SK-N-SH treated with all-trans-retinoic acid at 6 μM for 48 hours (cell line): ENCODE measurements at regions not wholly inside any gene's neighbourhood (a gene's known extent, or its start where the extent isn't known, plus 50 kb on each side); places are given as distances from the start of the nearest gene placed in this dataset.

Source experiments
- ARNTL ChIP-seq: fragments of 450-650 bp; formaldehyde crosslinking; IDR thresholded peaks from 2 replicates; pipeline ENCODE4 v1.5.0; 2020; ENCODE audit warnings: low read depth, mild to moderate bottlenecking, moderate library complexity, borderline replicate concordance
- ESRRG ChIP-seq: fragments of 250-450 bp; sonication (Bioruptor Pico); IDR thresholded peaks from 2 replicates; pipeline ENCODE4 v1.6.1; 2021; ENCODE audit warnings: mild to moderate bottlenecking
- GLIS3 ChIP-seq: fragments of 250-450 bp; sonication (Bioruptor Pico); IDR thresholded peaks from 2 replicates; pipeline ENCODE4 v1.5.0; 2020; ENCODE audit warnings: mild to moderate bottlenecking, moderate library complexity
- PPARA ChIP-seq: fragments of 250-450 bp; sonication (Bioruptor Pico); IDR thresholded peaks from 2 replicates; pipeline ENCODE4 v1.5.0; 2020; ENCODE audit warnings: mild to moderate bottlenecking, borderline replicate concordance
- RARB ChIP-seq: fragments of 250-450 bp; sonication (Bioruptor Pico); IDR thresholded peaks from 2 replicates; pipeline ENCODE4 v1.8.0; 2021; ENCODE audit warnings: mild to moderate bottlenecking, moderate library complexity
- TOX ChIP-seq: fragments of 250-450 bp; sonication (Bioruptor Pico); IDR thresholded peaks from 2 replicates; pipeline ENCODE4 v1.8.0; 2021; ENCODE audit warnings: mild to moderate bottlenecking, moderate library complexity, borderline replicate concordance
- ZFP3 ChIP-seq: fragments of 250-450 bp; sonication (Bioruptor Pico); IDR thresholded peaks from 2 replicates; pipeline ENCODE4 v1.5.0; 2020; ENCODE audit warnings: mild to moderate bottlenecking, moderate library complexity
- ZFP30 ChIP-seq: fragments of 450-650 bp; formaldehyde crosslinking; IDR thresholded peaks from 2 replicates; pipeline ENCODE4 v1.5.0; 2022; ENCODE audit warnings: mild to moderate bottlenecking, moderate library complexity
- TF ChIP-seq, protein P1 (sequence below): fragments of 250-450 bp; sonication (Bioruptor Pico); IDR thresholded peaks from 2 replicates; pipeline ENCODE4 v1.8.0; 2020; ENCODE audit warnings: mild to moderate bottlenecking, moderate library complexity, borderline replicate concordance
- TF ChIP-seq, protein P2 (sequence below): fragments of 250-450 bp; sonication (Bioruptor Pico); IDR thresholded peaks from 2 replicates; pipeline ENCODE4 v1.5.0; 2020; ENCODE audit warnings: mild to moderate bottlenecking, moderate library complexity
- TF ChIP-seq, protein P3 (sequence below): fragments of 250-450 bp; sonication (Bioruptor Pico); IDR thresholded peaks from 2 replicates; pipeline ENCODE4 v1.8.0; 2021; ENCODE audit warnings: low read depth, mild to moderate bottlenecking, moderate library complexity, borderline replicate concordance

DNA sequence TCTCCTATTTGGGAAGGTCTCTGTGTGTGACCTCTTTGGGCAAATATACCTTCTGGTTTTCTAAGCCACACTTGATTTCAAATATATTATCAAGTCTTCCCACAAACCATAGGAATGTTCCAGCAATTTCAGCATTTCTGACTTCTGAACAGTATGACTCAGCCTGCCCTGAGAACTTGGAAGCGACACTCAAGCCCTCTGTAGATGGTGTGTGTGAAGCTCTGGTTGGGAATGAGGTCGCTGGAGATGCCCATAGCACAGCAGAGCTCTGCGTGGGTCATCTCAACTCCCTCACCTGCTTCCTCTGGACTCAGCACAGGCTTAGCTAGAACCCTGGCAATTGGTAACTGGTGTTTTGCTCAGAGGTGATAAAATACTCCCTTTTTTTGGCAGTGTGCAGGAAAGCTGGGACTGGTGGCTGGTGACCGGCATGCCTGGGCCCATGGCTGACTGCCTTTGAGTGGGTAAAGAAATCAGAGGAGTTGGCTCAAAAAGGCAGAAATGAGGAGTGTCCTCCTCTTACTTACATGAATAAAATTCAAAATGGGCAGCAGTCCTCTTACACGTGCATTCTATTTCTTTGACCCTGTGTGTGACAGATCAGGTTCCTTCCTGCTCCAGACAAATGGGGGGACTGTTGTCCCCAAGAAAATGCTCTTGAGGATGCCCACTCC is 87.5 kb upstream of the NRP1 start:
- TF ChIP-seq ESRRG (CRISPR knock-in tag) (no peak), ZFP30 (CRISPR knock-in tag) (no peak), ZFP3 (no peak), RARB (no peak), PPARA (CRISPR knock-in tag) (no peak), GLIS3 (CRISPR knock-in tag) (no peak), ARNTL (no peak), TOX (CRISPR knock-in tag) (no peak)
- TF ChIP-seq, protein P1, sequence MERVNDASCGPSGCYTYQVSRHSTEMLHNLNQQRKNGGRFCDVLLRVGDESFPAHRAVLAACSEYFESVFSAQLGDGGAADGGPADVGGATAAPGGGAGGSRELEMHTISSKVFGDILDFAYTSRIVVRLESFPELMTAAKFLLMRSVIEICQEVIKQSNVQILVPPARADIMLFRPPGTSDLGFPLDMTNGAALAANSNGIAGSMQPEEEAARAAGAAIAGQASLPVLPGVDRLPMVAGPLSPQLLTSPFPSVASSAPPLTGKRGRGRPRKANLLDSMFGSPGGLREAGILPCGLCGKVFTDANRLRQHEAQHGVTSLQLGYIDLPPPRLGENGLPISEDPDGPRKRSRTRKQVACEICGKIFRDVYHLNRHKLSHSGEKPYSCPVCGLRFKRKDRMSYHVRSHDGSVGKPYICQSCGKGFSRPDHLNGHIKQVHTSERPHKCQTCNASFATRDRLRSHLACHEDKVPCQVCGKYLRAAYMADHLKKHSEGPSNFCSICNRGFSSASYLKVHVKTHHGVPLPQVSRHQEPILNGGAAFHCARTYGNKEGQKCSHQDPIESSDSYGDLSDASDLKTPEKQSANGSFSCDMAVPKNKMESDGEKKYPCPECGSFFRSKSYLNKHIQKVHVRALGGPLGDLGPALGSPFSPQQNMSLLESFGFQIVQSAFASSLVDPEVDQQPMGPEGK (CRISPR knock-in tag): no peak
- TF ChIP-seq, protein P2, sequence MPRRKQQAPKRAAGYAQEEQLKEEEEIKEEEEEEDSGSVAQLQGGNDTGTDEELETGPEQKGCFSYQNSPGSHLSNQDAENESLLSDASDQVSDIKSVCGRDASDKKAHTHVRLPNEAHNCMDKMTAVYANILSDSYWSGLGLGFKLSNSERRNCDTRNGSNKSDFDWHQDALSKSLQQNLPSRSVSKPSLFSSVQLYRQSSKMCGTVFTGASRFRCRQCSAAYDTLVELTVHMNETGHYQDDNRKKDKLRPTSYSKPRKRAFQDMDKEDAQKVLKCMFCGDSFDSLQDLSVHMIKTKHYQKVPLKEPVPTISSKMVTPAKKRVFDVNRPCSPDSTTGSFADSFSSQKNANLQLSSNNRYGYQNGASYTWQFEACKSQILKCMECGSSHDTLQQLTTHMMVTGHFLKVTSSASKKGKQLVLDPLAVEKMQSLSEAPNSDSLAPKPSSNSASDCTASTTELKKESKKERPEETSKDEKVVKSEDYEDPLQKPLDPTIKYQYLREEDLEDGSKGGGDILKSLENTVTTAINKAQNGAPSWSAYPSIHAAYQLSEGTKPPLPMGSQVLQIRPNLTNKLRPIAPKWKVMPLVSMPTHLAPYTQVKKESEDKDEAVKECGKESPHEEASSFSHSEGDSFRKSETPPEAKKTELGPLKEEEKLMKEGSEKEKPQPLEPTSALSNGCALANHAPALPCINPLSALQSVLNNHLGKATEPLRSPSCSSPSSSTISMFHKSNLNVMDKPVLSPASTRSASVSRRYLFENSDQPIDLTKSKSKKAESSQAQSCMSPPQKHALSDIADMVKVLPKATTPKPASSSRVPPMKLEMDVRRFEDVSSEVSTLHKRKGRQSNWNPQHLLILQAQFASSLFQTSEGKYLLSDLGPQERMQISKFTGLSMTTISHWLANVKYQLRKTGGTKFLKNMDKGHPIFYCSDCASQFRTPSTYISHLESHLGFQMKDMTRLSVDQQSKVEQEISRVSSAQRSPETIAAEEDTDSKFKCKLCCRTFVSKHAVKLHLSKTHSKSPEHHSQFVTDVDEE (CRISPR knock-in tag): no peak
- TF ChIP-seq, protein P3, sequence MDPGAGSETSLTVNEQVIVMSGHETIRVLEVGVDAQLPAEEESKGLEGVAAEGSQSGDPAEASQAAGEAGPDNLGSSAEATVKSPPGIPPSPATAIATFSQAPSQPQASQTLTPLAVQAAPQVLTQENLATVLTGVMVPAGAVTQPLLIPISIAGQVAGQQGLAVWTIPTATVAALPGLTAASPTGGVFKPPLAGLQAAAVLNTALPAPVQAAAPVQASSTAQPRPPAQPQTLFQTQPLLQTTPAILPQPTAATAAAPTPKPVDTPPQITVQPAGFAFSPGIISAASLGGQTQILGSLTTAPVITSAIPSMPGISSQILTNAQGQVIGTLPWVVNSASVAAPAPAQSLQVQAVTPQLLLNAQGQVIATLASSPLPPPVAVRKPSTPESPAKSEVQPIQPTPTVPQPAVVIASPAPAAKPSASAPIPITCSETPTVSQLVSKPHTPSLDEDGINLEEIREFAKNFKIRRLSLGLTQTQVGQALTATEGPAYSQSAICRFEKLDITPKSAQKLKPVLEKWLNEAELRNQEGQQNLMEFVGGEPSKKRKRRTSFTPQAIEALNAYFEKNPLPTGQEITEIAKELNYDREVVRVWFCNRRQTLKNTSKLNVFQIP (CRISPR knock-in tag): no peak
